Omental fat pad (tissue), 3 donors: ENCODE measurements at regions not wholly inside any gene's neighbourhood (a gene's known extent, or its start where the extent isn't known, plus 50 kb on each side); places are given as distances from the start of the nearest gene placed in this dataset.
"Not testable (repeated sequence)": the region's sequence is repeated elsewhere in the genome, so short reads cannot be mapped to it uniquely, and the experiment has no call there.

Experiments used
- ATAC-seq: fragments of 150-250 bp; one replicate; pipeline ENCODE4 v1.9.1; 2016; ENCODE audit warnings: mild to moderate bottlenecking, moderate library complexity; ENCODE audit not compliant: low FRiP score
- DNase-seq: peaks from one replicate; pipeline ENCODE4 v3.0.0-alpha.2; 2019; ENCODE audit warnings: low spot score
- CTCF ChIP-seq, 3 donors: fragments of 450-650 bp; IDR thresholded peaks; one replicate each; pipeline ENCODE4 v1.5.1; 2016 to 2017; ENCODE audit warnings: antibody characterized with exemption in 3 of 3, mild to moderate bottlenecking in 3 of 3, moderate library complexity in 2 of 3

- no peak for TF ChIP-seq CTCF (IDR thresholded peaks at IDR 0.05)
- DNase-seq (no peak), ATAC-seq (no peak)
Observed at GRCh38 chr3:15982667-15983196, 185.0 kb upstream of the ANKRD28 start.

GRCh38 chr3:15983232-15983631 lies 185.5 kb upstream of the ANKRD28 start:
- TF ChIP-seq CTCF (IDR thresholded peaks at IDR 0.05), result no peak
- DNase-seq (no peak), ATAC-seq (no peak)

DNA sequence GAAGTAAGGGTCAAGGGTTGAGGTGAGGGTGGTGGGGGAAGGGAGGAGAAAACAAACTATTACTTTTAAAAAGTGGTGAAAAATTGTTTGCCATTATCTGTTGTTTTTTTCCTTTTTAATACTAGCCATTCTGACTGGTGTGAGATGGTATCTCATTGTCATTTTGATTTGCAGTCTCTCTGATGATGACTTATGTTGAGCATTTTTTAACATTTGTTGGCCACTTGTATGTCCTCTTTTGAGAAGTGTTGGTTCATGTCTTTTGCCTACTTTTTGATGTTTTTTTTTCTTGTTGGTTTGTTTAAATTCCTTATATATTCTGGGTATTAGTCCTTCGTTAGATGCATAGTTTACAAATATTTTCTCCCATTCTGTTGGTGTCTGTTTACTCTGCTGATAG lies 185.9 kb upstream of the ANKRD28 start:
- DNase-seq (no peak), ATAC-seq (no peak)
- TF ChIP-seq CTCF (IDR thresholded peaks at IDR 0.05), result no peak

DNA sequence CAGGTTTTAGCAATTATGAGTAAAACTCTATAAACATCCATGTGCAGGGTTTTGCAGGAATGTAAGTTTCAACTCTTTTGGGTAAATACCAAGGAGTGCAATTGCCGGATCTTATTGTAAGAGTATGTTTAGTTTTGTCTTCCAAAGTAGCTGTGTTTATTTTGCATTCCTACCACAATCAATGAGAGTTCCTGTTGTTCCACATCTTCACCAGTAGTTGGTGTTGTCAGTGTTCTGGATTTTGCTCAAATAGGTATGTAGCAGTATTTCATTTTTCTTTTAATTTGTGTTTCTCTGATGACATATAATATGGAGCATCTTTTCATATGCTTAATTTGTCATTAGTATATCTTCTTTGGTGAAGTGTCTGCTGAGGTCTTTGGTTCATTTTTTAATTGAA lies 185.1 kb upstream of the GALNT15 start:
- no peak for TF ChIP-seq CTCF (IDR thresholded peaks at IDR 0.05)
- DNase-seq (no peak), ATAC-seq (no peak)

DNA sequence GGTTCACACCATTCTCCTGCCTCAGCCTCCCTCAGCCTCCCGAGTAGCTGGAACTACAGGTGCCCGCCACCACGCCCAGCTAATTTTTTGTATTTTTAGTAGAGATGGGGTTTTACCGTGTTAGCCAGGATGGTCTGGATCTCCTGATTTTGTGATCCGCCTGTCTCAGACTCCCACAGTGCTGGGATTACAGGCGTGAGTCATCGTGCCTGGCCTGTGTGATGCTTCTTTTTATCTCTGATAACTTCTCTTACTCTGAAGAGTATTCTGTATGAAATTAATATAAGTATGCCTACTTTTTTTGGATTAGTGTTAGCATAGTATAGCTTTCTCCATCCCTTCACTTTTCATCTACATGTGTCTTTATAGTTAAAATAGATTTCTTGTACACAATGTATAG lies 180.8 kb upstream of the GALNT15 start:
- ATAC-seq, result not testable (repeated sequence)

DNA sequence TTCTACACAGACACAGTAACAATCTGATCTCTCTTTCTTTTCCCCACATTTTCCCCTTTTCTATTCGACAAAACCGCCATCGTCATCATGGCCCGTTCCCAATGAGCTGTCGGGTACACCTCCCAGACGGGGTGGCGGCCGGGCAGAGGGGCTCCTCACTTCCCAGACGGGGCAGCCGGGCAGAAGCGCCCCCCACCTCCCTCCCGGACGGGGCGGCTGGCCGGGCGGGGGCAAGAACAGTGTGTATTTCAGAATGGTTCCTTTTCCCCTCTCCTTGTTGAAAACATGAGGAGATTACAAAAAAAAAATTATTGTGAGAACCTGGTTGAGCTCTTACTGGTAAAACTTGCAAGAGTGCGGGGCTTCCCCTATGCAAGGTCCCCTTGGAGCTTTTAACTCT lies 178.0 kb upstream of the GALNT15 start:
- not testable (repeated sequence) for ATAC-seq, DNase-seq

More for the DNA sequence above, 180.8 kb upstream of the GALNT15 start:
- DNase-seq, result not testable (repeated sequence)

DNA sequence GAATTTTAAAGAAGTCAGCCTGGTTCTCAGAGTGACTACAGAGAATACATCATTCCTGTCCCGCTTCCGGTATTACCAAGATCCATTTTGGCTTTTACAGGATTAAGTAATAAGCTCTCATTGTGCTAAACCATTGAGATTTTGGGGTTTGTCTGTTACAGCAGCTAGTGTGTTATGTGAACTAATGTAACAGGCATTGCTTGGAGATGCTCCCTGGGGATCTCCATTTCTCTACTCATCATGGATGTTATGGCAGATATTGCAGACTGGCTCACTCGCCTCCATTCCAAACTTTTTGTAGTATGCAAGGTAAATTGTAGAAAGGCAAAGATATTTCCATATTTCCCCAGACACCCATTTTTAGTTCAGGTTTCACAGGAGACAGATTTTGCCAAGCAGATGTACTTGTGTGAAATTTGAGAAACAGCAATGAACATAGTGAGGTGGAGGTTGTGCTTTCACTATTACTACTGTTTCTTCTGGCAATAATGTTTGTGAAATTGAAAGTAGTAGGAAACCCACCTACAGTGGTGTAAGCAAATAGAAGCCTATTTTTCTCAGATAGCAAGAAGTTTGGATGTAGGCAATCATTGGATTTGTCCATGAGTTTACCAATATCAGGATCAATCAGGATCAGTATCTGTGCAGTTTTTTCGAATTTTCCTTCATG lies 177.1 kb upstream of the GALNT15 start:
- ATAC-seq, result no peak
- DNase-seq, result no peak

More for the DNA sequence above, 177.1 kb upstream of the GALNT15 start:
- TF ChIP-seq CTCF (IDR thresholded peaks at IDR 0.05), result no peak
